Activated T-cell treated with anti-CD3 and anti-CD28 coated beads, Interleukin-2, amount 50 U/mL, for 4 hours (primary cell): ENCODE measurements at regions not wholly inside any gene's neighbourhood (a gene's known extent, or its start where the extent isn't known, plus 50 kb on each side); places are given as distances from the start of the nearest gene placed in this dataset.

ENCODE experiments used
- ATAC-seq, 2 donors: fragments of 200-7000 bp; cut with Tn5 transposase; one replicate each; pipeline ENCODE4 v1.10.0; 2021
- DNase-seq: peaks from one replicate; pipeline ENCODE4 v3.0.0-alpha.2; 2020
- H3K27me3 Mint-ChIP-seq: one replicate; pipeline ENCODE4 v1.8.0; 2021; ENCODE audit warnings: low read depth, mixed read lengths
- H3K36me3 Mint-ChIP-seq: one replicate; pipeline ENCODE4 v1.8.0; 2022; ENCODE audit warnings: mixed read lengths; ENCODE audit not compliant: insufficient read depth
- H3K4me1 Mint-ChIP-seq: one replicate; pipeline ENCODE4 v1.8.0; 2021; ENCODE audit warnings: low read depth, mixed read lengths
- H3K4me3 Mint-ChIP-seq: one replicate; pipeline ENCODE4 v1.8.0; 2021; ENCODE audit warnings: mild to moderate bottlenecking, moderate library complexity, mixed read lengths
- H3K9me3 Mint-ChIP-seq: one replicate; pipeline ENCODE4 v1.8.0; 2021; ENCODE audit warnings: mixed read lengths

- no peaks in the 10 kb centered on the region for H3K36me3 Mint-ChIP-seq
- ATAC-seq (peak in 1 of 2 donors; percentile 65), DNase-seq (no peak)
- no peaks in the 10 kb centered on the region for H3K9me3 Mint-ChIP-seq
- no peak overlapping the region for H3K4me3 Mint-ChIP-seq
- H3K4me1 Mint-ChIP-seq = peaks cover 13% of the 10 kb centered on the region
- no peaks in the 10 kb centered on the region for H3K27me3 Mint-ChIP-seq
Observed at GRCh38 chr2:9681427-9681817, 50.6 kb upstream of the YWHAQ start.

GRCh38 chr2:9685637-9686036, 54.8 kb upstream of the YWHAQ start:
- no peaks in the 10 kb centered on the region for H3K9me3 Mint-ChIP-seq
- no peak overlapping the region for H3K4me3 Mint-ChIP-seq
- DNase-seq = no peak
- H3K27me3 Mint-ChIP-seq = no peaks in the 10 kb centered on the region
- peaks cover 11% of the 10 kb centered on the region for H3K4me1 Mint-ChIP-seq
- no peak for ATAC-seq
- H3K36me3 Mint-ChIP-seq = no peaks in the 10 kb centered on the region

GRCh38 chr2:9686061-9686460, 55.3 kb upstream of the YWHAQ start:
- H3K27me3 Mint-ChIP-seq = no peaks in the 10 kb centered on the region
- no peaks in the 10 kb centered on the region for H3K36me3 Mint-ChIP-seq
- no peak for DNase-seq
- no peak for ATAC-seq
- no peaks in the 10 kb centered on the region for H3K9me3 Mint-ChIP-seq
- H3K4me3 Mint-ChIP-seq = no peak overlapping the region
- peaks cover 7% of the 10 kb centered on the region for H3K4me1 Mint-ChIP-seq

GRCh38 chr2:9690252-9690651, 59.5 kb upstream of the YWHAQ start:
- peaks cover 14% of the 10 kb centered on the region for H3K4me1 Mint-ChIP-seq
- DNase-seq = no peak
- H3K4me3 Mint-ChIP-seq = no peak overlapping the region
- no peaks in the 10 kb centered on the region for H3K9me3 Mint-ChIP-seq
- no peaks in the 10 kb centered on the region for H3K27me3 Mint-ChIP-seq
- no peak for ATAC-seq
- H3K36me3 Mint-ChIP-seq = no peaks in the 10 kb centered on the region

DNA sequence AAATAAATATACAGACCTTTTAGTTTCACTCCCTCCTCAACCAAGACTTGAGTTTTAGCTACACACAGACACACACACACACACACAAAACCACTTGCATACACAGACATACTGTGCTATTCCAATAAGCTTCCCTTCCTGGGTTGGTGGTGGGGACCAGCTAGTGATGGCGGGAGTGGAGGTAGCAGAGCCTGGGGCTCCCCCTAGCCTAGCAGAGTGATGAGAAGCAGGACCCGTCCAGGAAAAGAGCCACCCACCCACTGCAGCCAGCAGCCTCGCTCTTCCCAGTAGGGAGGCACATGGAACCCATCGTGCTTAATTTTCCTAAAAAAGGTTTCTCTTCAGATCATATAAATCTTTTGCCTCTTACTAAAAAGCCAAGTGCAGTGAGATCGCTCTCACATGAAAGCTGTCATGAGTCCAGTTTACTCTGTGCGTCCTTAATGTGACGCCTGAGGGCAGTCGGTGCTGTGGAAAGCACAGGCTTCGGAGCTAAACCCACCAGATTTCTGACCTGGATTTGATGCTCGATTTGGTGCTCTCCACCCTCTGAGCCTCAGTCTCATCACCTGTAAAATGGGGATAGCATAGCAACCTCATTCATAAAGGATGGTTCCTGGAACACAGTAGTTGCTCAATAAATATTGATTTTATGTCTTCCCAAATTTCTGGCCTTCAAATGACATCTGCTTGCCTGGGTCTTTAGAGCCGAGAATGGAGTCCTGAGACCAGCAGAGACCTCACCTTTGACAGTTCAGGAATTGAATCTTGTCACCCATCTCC, 60.1 kb upstream of the YWHAQ start:
- DNase-seq (no peak), ATAC-seq (no peak)
- H3K4me3 Mint-ChIP-seq = no peak overlapping the region
- no peaks in the 10 kb centered on the region for H3K9me3 Mint-ChIP-seq
- no peaks in the 10 kb centered on the region for H3K36me3 Mint-ChIP-seq
- no peaks in the 10 kb centered on the region for H3K27me3 Mint-ChIP-seq
- peaks cover 14% of the 10 kb centered on the region for H3K4me1 Mint-ChIP-seq

GRCh38 chr2:9692456-9693195, 61.8 kb upstream of the YWHAQ start:
- DNase-seq = no peak
- peaks cover 16% of the 10 kb centered on the region for H3K4me1 Mint-ChIP-seq
- peak in 1 of 2 donors; percentile 32 for ATAC-seq
- H3K4me3 Mint-ChIP-seq = no peak overlapping the region
- H3K9me3 Mint-ChIP-seq = no peaks in the 10 kb centered on the region
- no peaks in the 10 kb centered on the region for H3K27me3 Mint-ChIP-seq
- H3K36me3 Mint-ChIP-seq = no peaks in the 10 kb centered on the region

DNA sequence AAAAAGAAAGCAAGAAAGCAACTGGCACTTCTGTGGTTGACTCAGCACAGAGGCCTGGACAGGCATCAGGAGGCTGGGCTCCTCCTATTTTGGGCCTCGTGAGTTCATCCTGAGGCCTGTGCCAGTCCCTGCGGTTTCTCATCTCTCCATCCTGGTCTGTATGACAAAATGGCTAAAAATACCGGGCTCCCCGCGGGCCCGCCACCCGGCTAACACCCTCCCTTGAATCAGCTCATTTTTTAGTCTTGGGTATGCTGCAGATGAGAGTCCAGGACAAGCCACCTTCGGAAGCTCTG, 62.3 kb upstream of the YWHAQ start:
- DNase-seq (no peak), ATAC-seq (peak in 1 of 2 donors; percentile 51)
- Mint-ChIP-seq H3K4me3 (no peak overlapping the region), H3K9me3 (no peaks in the 10 kb centered on the region), H3K4me1 (peaks cover 21% of the 10 kb centered on the region), H3K36me3 (no peaks in the 10 kb centered on the region), H3K27me3 (no peaks in the 10 kb centered on the region)

GRCh38 chr2:9693646-9694045, 62.8 kb upstream of the YWHAQ start:
- H3K4me3 Mint-ChIP-seq = no peak overlapping the region
- H3K4me1 Mint-ChIP-seq = peaks cover 24% of the 10 kb centered on the region
- H3K9me3 Mint-ChIP-seq = no peaks in the 10 kb centered on the region
- H3K27me3 Mint-ChIP-seq = no peaks in the 10 kb centered on the region
- DNase-seq = no peak
- H3K36me3 Mint-ChIP-seq = no peaks in the 10 kb centered on the region
- no peak for ATAC-seq

DNA sequence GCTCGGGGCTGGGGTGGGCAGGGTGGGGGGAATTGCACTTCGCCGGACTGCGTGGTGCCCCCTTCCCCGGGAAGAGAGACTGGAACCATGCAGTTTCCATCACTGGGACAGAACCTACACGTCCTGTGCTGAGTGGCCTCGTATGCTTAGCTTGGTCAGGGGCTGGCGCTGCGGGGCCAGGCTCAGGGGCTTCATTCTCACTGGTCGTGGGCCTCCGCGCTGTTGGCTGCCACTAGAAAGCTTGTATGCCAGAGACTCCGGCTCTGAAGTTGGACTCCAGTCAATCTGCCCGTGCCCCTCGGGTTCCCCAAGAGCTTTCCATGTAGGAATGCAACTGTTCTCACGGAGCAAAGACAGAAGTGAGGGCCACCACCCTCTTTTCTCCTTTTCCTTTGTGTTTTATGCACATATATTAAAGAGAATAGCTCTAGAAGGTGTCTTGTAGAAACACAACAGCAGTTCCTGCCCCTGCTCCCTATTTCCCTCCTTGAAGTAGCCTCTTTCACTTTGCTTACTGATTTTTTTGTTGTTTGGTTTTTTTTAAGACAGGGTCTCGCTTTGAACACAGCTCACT, 64.0 kb upstream of the YWHAQ start:
- Mint-ChIP-seq H3K4me1 (peaks cover 32% of the 10 kb centered on the region), H3K27me3 (no peaks in the 10 kb centered on the region), H3K9me3 (no peaks in the 10 kb centered on the region), H3K36me3 (no peaks in the 10 kb centered on the region), H3K4me3 (no peak overlapping the region)
- no peak for DNase-seq
- ATAC-seq = no peak

GRCh38 chr2:9695941-9696340, 65.1 kb upstream of the YWHAQ start:
- Mint-ChIP-seq H3K36me3 (no peaks in the 10 kb centered on the region), H3K4me3 (no peak overlapping the region), H3K4me1 (peaks cover 38% of the 10 kb centered on the region), H3K9me3 (peaks cover 2% of the 10 kb centered on the region), H3K27me3 (no peaks in the 10 kb centered on the region)
- ATAC-seq (no peak), DNase-seq (no peak)

DNA sequence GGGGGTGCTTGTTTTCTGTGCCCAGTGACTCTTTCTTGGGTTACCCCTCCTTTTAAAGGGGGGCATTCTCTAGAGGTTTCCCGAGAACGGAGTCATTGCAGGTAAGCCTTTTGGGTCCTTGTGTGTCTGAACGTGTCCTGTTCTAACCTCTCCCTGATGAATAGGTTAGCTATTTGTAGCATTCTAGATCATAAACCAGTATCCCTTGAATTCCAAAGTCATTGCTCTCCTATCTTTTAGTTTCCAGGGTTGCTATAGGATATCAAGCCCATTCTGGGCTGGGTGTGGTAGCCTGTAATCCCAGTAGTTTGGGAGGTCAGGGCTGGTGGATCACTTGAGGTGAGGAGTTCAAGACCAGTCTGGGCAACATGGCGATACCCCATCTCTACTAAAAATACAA, 65.9 kb upstream of the YWHAQ start:
- Mint-ChIP-seq H3K4me3 (no peak overlapping the region), H3K4me1 (peaks cover 41% of the 10 kb centered on the region), H3K27me3 (no peaks in the 10 kb centered on the region), H3K9me3 (peaks cover 6% of the 10 kb centered on the region), H3K36me3 (no peaks in the 10 kb centered on the region)
- DNase-seq (no peak), ATAC-seq (no peak)

DNA sequence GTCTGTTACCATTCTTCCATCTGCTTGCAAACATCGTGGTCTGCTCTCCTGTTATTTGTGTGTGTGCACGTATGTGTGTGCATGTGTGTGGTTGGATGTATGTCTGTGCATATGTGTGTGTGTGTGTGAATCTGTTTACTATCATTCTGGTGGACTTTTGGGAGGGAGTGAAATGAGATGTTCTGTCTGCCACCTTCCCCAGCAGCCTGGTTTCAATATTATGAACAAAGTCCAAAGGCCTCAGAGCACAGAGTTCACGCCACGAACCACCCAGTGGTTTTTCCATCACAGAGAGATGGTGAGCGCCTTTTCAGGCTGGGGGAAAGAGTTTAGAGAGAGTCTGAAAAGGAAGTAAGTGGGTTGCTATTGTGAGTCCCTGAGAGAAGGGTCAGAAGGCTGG, 67.1 kb upstream of the YWHAQ start:
- Mint-ChIP-seq H3K4me3 (no peak overlapping the region), H3K36me3 (no peaks in the 10 kb centered on the region), H3K9me3 (peaks cover 6% of the 10 kb centered on the region), H3K27me3 (no peaks in the 10 kb centered on the region), H3K4me1 (peaks cover 42% of the 10 kb centered on the region)
- DNase-seq = no peak
- ATAC-seq = peak; percentile 50 to 72

DNA sequence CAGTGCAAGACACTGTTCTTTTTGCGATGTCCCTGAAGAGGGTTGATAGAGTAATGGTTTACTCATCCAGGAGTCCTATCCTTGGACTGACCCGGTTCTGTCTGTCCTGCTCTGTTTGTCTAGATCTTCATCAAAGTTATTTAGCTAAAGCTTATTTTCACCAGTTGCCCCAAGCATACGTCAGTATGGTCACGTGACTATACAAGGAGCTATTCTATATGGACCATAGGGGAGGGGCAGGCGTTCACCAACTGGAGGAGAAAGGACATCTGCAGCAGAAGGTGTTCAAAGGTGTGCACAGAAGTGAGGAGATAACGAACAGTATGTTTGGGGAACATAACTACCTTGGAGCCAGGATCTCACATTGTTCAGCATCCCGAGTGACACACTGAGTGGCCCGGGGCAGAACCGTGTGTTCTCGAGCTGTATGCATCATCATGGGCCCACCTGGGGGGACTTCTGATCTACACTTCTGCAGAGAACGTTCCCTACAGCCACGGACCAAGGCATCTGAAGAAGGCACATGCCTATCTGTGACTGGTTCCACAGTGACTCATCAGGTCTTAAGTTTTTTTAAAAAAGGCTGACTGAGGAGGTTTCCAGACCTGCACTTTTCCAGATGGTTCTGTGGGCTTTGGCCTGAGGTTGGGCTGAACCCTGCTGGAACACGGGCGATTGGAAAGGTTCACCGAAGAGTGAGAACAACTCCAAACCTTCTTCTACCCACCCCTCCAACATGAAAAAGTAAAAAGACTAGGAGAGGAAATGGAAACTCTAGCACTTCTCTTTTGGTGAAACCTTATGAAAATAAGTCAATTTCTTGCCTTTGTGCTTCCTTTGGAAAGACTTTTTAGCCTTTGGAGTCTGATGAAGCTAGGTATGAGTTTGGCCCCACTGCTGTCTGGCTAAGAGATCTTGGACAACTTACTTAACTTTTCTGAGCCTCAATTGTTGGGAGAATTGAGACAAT, 68.6 kb upstream of the YWHAQ start:
- H3K27me3 Mint-ChIP-seq = no peaks in the 10 kb centered on the region
- H3K4me3 Mint-ChIP-seq = no peak overlapping the region
- H3K36me3 Mint-ChIP-seq = no peaks in the 10 kb centered on the region
- DNase-seq (no peak), ATAC-seq (no peak)
- H3K4me1 Mint-ChIP-seq = peaks cover 47% of the 10 kb centered on the region
- peaks cover 6% of the 10 kb centered on the region for H3K9me3 Mint-ChIP-seq

DNA sequence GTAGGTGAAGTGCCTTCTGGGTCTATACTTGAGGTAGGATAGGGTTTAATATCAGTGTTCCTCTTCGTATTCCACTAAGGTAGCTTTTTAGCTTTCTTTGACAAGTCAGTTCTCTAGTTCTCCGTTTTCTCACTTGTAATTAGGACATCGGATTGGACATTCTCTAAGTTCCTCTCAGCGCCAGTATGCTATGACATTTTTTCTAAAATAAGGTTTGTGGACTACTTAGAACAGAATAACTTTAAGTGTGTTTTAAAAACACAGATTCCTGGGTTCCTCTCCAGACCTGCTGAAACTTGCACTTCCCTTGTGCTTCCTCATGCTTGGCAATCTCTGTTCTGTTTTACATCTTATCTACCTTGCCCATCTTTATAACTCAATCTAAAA, 69.3 kb upstream of the YWHAQ start:
- no peaks in the 10 kb centered on the region for H3K36me3 Mint-ChIP-seq

More for the DNA sequence above, 69.3 kb upstream of the YWHAQ start:
- DNase-seq = no peak
- ATAC-seq = no peak
- Mint-ChIP-seq H3K4me3 (no peak overlapping the region), H3K4me1 (peaks cover 53% of the 10 kb centered on the region), H3K9me3 (peaks cover 6% of the 10 kb centered on the region), H3K27me3 (no peaks in the 10 kb centered on the region)
